ENCODE measurements at regions not wholly inside any gene's neighbourhood (a gene's known extent, or its start where the extent isn't known, plus 50 kb on each side); places are given as distances from the start of the nearest gene placed in this dataset.

- Histone ChIP-seq H2BK15ac (ENCODE audit: low read length) (no peak overlapping the region), H3K23ac (ENCODE audit: insufficient read length) (no peak overlapping the region), H3K9me3 (ENCODE audit: insufficient read depth in 2 of 2, low read depth in 1 of 2, low read length in 1 of 2) (no peaks in the 10 kb centered on the region), H3K4me1 (replicated peaks in 1 of 4; ENCODE audit: control insufficient read depth in 3 of 4, insufficient read depth in 4 of 4, low read length in 3 of 4) (no peaks in the 10 kb centered on the region), H3K4me2 (ENCODE audit: insufficient read depth in 1 of 2, low read depth in 2 of 2, low read length in 2 of 2) (no peak overlapping the region), H4K5ac (ENCODE audit: insufficient read length, low read depth, low read length) (no peak overlapping the region), H2BK20ac (ENCODE audit: low read length) (no peak overlapping the region), H3K36me3 (ENCODE audit: control insufficient read depth in 2 of 4, insufficient read depth in 4 of 4, low read length in 3 of 4) (no peaks in the 10 kb centered on the region), H4K8ac (ENCODE audit: extremely low read depth, insufficient read depth, low read length) (no peak overlapping the region), H3K79me2 (ENCODE audit: control insufficient read depth in 1 of 2, insufficient read depth in 2 of 2, low read length in 2 of 2) (no peaks in the 10 kb centered on the region), H3K9ac (replicated peaks in 1 of 4; ENCODE audit: extremely low read depth in 1 of 4, low read depth in 3 of 4, low read length in 3 of 4) (no peak overlapping the region), H3K14ac (ENCODE audit: insufficient read length) (no peak overlapping the region), H4K20me1 (replicated peaks in 1 of 2; ENCODE audit: control insufficient read depth in 1 of 2, insufficient read depth in 2 of 2, low read length in 2 of 2) (no peaks in the 10 kb centered on the region), H3K4me3 (ENCODE audit: extremely low read depth in 1 of 4, insufficient read depth in 2 of 4, low read depth in 3 of 4, low read length in 4 of 4) (no peak overlapping the region), H2BK12ac (ENCODE audit: low read depth, low read length) (no peak overlapping the region), H3K79me1 (ENCODE audit: low read depth, low read length) (no peaks in the 10 kb centered on the region), H2BK5ac (ENCODE audit: low read depth, low read length) (no peak overlapping the region), H3K27me3 (replicated peaks in 1 of 4; ENCODE audit: control insufficient read depth in 3 of 4, extremely low read depth in 1 of 4, insufficient read depth in 3 of 4, low read length in 3 of 4) (no peaks in the 10 kb centered on the region), H3K56ac (replicated peaks; ENCODE audit: insufficient read length, low read depth, low read length) (no peak overlapping the region), H2AFZ (ENCODE audit: low read length) (no peak overlapping the region), H2AK5ac (ENCODE audit: low read depth, low read length) (no peak overlapping the region), H3K23me2 (ENCODE audit: low read depth, low read length) (no peaks in the 10 kb centered on the region), H2BK120ac (replicated peaks; ENCODE audit: low read depth, low read length) (no peak overlapping the region), H3K4ac (replicated peaks; ENCODE audit: insufficient read length, low read depth, low read length) (no peak overlapping the region), H4K91ac (replicated peaks; ENCODE audit: insufficient read length, low read length) (no peak overlapping the region), H3K27ac (ENCODE audit: low read depth, low read length) (no peak overlapping the region), H3K18ac (ENCODE audit: extremely low read depth, low read length) (no peak overlapping the region)
- CTCF ChIA-PET (ENCODE audit: partially characterized antibody): interaction anchor here (1.0 to 1.5 kb wide), 3 partner anchors 9 to 21 kb away, joined by 3 to 5 read pairs (median 4); no protein-coding TSS in a partner anchor
- WGBS, 2 experiments (ENCODE audit: extremely low coverage in 1 of 2, insufficient coverage in 1 of 2, insufficient read length in 1 of 2, insufficient replicate concordance in 2 of 2, low coverage in 1 of 2, low lambda C conversion rate in 2 of 2, missing lambda C conversion rate in 1 of 2): 83% methylated on average over 4 of the region's 4 CpGs; no CpG with 5 or more reads in 1 of the 2 experiments
- FAIRE-seq (no peak), DNase-seq (ENCODE audit: low read depth in 1 of 2, low spot score in 2 of 2) (no peak)
- POLR2A ChIA-PET (ENCODE audit: partially characterized antibody): no interaction called here
- TF ChIP-seq EP300 (IDR thresholded peaks at IDR 0.05; ENCODE audit: borderline replicate concordance in 1 of 2, low read depth in 2 of 2, low read length in 2 of 2) (no peak), HDAC2 (IDR thresholded peaks at IDR 0.05; ENCODE audit: borderline replicate concordance in 1 of 2, low read depth in 2 of 2, low read length in 2 of 2) (no peak), RXRA (IDR thresholded peaks at IDR 0.05; ENCODE audit: insufficient read depth, low read depth, low read length) (no peak), HDAC6 (IDR thresholded peaks at IDR 0.05; ENCODE audit: low read depth, low read length) (no peak), SIRT6 (IDR thresholded peaks at IDR 0.05; ENCODE audit: low read length) (no peak), SAP30 (IDR thresholded peaks at IDR 0.05; ENCODE audit: insufficient read depth, insufficient replicate concordance, low read length) (no peak), JUND (IDR thresholded peaks at IDR 0.05; ENCODE audit: low read length) (no peak), TBP (IDR thresholded peaks at IDR 0.05; ENCODE audit: low read depth, low read length) (no peak), RAD21 (IDR thresholded peaks at IDR 0.05 in 1 of 2, conservative IDR thresholded peaks at IDR 0.05 in 1 of 2; ENCODE audit: low read depth in 2 of 2, low read length in 2 of 2) (no peak), SP4 (IDR thresholded peaks at IDR 0.05; ENCODE audit: low read length) (no peak), CEBPB (IDR thresholded peaks at IDR 0.05; ENCODE audit: low read depth, low read length) (no peak), KDM5A (IDR thresholded peaks at IDR 0.05; ENCODE audit: low read length) (no peak), RFX5 (IDR thresholded peaks at IDR 0.05; ENCODE audit: borderline replicate concordance, low read depth, low read length) (no peak), CREB1 (IDR thresholded peaks at IDR 0.05) (no peak), TAF7 (optimal IDR thresholded peaks at IDR 0.05; ENCODE audit: borderline replicate concordance, low read depth, low read length) (no peak)
Measured at GRCh38 chr2:64812285-64812684, 158.6 kb upstream of the SERTAD2 start.

Measured in H1 (cell line).